Ishikawa (cell line): ENCODE measurements at regions not wholly inside any gene's neighbourhood (a gene's known extent, or its start where the extent isn't known, plus 50 kb on each side); places are given as distances from the start of the nearest gene placed in this dataset.

ENCODE experiments used
- CEBPB ChIP-seq: IDR thresholded peaks from 2 replicates; pipeline ENCODE4 v1.6.1; 2012
- CREB1 ChIP-seq: IDR thresholded peaks from 2 replicates; pipeline ENCODE4 v1.6.1; 2012; ENCODE audit warnings: low read depth
- EGR1 ChIP-seq: IDR thresholded peaks from 2 replicates; pipeline ENCODE4 v1.6.1; 2012
- EP300 ChIP-seq: IDR thresholded peaks from 2 replicates; pipeline ENCODE4 v1.6.1; 2012; ENCODE audit warnings: borderline replicate concordance
- FOXM1 ChIP-seq: IDR thresholded peaks from 2 replicates; pipeline ENCODE4 v1.6.1; 2012; ENCODE audit warnings: low read depth, borderline replicate concordance
- MAX ChIP-seq: IDR thresholded peaks from 2 replicates; pipeline ENCODE4 v1.6.1; 2012
- NFIC ChIP-seq: IDR thresholded peaks from 2 replicates; pipeline ENCODE4 v1.6.1; 2012
- RAD21 ChIP-seq: IDR thresholded peaks from 2 replicates; pipeline ENCODE4 v1.6.1; 2012; ENCODE audit warnings: low read depth
- REST ChIP-seq: IDR thresholded peaks from 2 replicates; pipeline ENCODE4 v1.6.1; 2012; ENCODE audit warnings: low read depth, mild to moderate bottlenecking
- TAF1 ChIP-seq: IDR thresholded peaks from 2 replicates; pipeline ENCODE4 v1.6.1; 2012; ENCODE audit warnings: low read depth, mild to moderate bottlenecking
- TCF12 ChIP-seq: IDR thresholded peaks from 2 replicates; pipeline ENCODE4 v1.6.1; 2012; ENCODE audit warnings: low read depth
- TEAD4 ChIP-seq: IDR thresholded peaks from 2 replicates; pipeline ENCODE4 v1.6.1; 2012
- USF1 ChIP-seq: IDR thresholded peaks from 2 replicates; pipeline ENCODE4 v1.6.1; 2012
- YY1 ChIP-seq: IDR thresholded peaks from 2 replicates; pipeline ENCODE4 v1.6.1; 2012; ENCODE audit warnings: low read depth
- ZBTB7A ChIP-seq: IDR thresholded peaks from 2 replicates; pipeline ENCODE4 v1.6.1; 2012; ENCODE audit warnings: low read depth

- TF ChIP-seq TAF1 = no peak
- no peak for TF ChIP-seq RAD21
- no peak for TF ChIP-seq CEBPB
- no peak for TF ChIP-seq REST
- TF ChIP-seq TEAD4 = no peak
- TF ChIP-seq FOXM1 = no peak
- TF ChIP-seq CREB1 = no peak
- TF ChIP-seq EGR1 = no peak
- no peak for TF ChIP-seq NFIC
- TF ChIP-seq ZBTB7A = no peak
- no peak for TF ChIP-seq USF1
- TF ChIP-seq MAX = no peak
- TF ChIP-seq YY1 = no peak
Measured at GRCh38 chr3:166522017-166522416, 684.8 kb upstream of the BCHE start.

- TF ChIP-seq CREB1 (no peak), NFIC (no peak), CEBPB (no peak), REST (no peak), TEAD4 (no peak), FOXM1 (no peak), YY1 (no peak), MAX (no peak), TAF1 (no peak), RAD21 (no peak), USF1 (no peak), TCF12 (no peak), EP300 (no peak), EGR1 (no peak), ZBTB7A (no peak)
Measured at GRCh38 chr3:166519443-166519842, 682.2 kb upstream of the BCHE start.

- TF ChIP-seq REST (no peak), TAF1 (no peak), CEBPB (no peak)
Measured at GRCh38 chr3:166518040-166518439, 680.8 kb upstream of the BCHE start.

- no peak for TF ChIP-seq TEAD4
- TF ChIP-seq CEBPB = no peak
- TF ChIP-seq FOXM1 = no peak
- no peak for TF ChIP-seq TCF12
- TF ChIP-seq EGR1 = no peak
- no peak for TF ChIP-seq YY1
- no peak for TF ChIP-seq RAD21
Measured at GRCh38 chr3:166510382-166510781, 673.2 kb upstream of the BCHE start.

GRCh38 chr3:166499636-166500035 lies 662.4 kb upstream of the BCHE start:
- no peak for TF ChIP-seq ZBTB7A
- no peak for TF ChIP-seq YY1
- TF ChIP-seq NFIC = no peak
- TF ChIP-seq CEBPB = no peak
- no peak for TF ChIP-seq REST
- no peak for TF ChIP-seq USF1
- TF ChIP-seq CREB1 = no peak
- TF ChIP-seq RAD21 = no peak
- no peak for TF ChIP-seq FOXM1
- no peak for TF ChIP-seq EP300
- no peak for TF ChIP-seq TEAD4
- no peak for TF ChIP-seq TAF1
- no peak for TF ChIP-seq TCF12
